GM12872 (cell line): ENCODE measurements at regions not wholly inside any gene's neighbourhood (a gene's known extent, or its start where the extent isn't known, plus 50 kb on each side); places are given as distances from the start of the nearest gene placed in this dataset.

ENCODE experiments used
- TF ChIP-seq, protein P1 (sequence below): IDR thresholded peaks from 3 replicates; pipeline ENCODE4 v1.5.1; 2011; ENCODE audit warnings: low read depth, mild to moderate bottlenecking, low read length, moderate library complexity; ENCODE audit not compliant: insufficient read depth

- TF ChIP-seq, protein P1, sequence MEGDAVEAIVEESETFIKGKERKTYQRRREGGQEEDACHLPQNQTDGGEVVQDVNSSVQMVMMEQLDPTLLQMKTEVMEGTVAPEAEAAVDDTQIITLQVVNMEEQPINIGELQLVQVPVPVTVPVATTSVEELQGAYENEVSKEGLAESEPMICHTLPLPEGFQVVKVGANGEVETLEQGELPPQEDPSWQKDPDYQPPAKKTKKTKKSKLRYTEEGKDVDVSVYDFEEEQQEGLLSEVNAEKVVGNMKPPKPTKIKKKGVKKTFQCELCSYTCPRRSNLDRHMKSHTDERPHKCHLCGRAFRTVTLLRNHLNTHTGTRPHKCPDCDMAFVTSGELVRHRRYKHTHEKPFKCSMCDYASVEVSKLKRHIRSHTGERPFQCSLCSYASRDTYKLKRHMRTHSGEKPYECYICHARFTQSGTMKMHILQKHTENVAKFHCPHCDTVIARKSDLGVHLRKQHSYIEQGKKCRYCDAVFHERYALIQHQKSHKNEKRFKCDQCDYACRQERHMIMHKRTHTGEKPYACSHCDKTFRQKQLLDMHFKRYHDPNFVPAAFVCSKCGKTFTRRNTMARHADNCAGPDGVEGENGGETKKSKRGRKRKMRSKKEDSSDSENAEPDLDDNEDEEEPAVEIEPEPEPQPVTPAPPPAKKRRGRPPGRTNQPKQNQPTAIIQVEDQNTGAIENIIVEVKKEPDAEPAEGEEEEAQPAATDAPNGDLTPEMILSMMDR, result no peak
Measured at GRCh38 chr9:110106661-110107060, 101.3 kb downstream of the C9orf152 start.

DNA sequence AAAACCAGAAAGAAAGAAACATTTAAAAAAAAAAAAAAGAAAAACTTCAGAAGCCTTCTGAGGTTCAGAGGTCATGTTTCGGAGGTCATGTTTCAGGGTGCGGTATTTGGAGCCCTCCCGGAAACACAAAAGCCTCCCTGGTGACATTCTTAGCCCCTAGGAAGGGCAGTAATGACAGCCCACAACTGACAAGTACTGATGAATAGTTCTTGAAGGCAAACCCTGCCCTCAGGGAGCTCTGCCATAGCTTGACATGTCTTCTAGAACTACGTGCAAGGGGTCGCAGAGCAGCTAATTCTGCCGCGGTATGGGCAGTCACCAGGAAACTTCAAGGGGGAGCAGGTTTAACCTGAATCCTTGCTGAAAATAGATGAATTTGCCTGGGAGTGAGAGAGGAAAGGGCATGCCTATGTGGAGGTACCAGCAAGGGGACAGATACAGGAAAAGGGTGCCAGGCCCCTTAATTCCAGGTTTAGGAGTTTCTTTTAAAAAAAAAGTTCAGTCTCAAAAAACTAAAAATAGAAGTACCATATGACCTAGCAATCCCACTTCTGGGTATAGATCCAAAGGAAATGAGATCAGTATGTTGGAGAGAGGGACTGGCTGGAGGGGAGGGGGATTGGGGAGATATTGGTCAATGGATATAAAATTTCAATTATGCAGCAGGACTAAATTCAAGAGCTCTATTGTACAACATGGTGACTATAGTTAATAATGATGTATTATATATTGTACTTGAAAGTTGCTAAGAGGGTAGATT is 98.4 kb downstream of the C9orf152 start:
- TF ChIP-seq, protein P1, result no peak

DNA sequence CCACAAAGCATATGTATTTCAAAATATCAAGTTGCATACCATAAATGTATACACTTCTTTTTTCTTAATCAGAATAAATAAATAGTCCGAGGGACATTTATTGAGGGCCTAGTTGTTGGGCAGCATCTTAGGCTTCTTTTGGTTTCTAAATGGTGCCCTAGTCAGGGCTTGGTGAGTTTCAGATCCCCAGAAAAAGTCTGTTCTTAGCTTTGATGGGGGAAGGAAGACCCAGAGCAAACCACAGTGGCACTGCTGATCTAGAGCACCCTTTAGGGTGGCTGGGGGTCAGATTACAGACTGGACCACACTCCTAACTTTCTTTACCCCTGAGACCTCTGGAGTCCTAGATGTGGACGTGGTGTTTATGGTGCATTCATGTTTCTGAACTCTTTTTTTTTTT is 97.8 kb downstream of the C9orf152 start:
- TF ChIP-seq, protein P1, result no peak

- TF ChIP-seq, protein P1, result no peak
Measured at GRCh38 chr9:110111868-110112267, 96.1 kb downstream of the C9orf152 start.

DNA sequence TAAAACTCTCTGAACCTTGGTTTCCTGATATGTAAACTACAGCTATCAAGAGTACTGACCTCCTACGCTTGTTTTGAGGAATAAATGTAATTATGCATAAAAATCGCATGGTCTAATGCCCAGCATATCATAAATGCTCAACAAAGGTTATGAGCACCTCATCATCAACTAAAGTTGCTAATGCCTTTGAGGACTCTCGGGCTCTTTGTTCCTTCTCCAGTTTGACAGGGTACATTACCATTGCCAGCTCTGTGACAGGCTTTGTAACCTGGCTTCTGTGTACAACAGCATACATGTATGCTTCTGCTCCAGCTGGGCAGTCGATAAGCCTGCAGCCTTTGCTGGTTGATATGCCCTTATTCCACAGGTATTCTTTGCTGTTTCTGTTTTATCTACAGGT is 95.2 kb downstream of the C9orf152 start:
- TF ChIP-seq, protein P1, result no peak

DNA sequence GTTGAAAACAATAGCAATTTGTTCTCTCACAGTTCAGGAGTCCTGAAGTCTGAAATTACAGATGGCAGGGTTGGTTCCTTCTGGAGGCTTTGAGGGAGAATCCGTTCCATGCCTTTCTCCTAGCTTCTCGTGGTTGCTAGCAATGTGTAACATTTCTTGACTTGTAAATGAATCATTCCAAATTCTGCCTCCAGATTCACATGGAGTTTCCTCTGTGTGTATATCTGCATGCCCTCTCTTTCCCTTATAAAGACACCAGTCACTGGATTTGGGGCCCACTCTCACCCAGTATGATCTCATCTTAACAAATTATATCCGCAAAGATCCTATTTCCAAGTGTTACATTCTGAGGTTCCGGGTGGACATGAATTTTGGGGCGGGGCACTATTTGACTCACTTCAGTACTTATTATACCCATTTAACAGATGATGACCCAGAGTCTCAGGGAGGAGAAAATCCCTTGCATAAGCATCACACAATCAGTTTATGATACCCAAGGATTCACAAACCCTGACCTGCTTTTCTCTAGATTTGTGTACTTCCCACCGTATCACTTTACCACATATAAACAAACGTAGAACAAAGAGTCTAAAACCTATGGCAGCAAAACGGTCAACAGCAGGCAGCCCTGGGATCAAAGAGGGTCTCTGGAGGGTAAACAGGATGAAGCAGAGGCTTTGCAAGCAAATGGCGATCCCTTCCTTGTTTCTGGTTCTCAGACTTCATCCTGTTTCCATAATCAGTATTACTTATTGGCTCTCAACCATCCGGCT is 93.7 kb downstream of the C9orf152 start:
- TF ChIP-seq, protein P1, result no peak

DNA sequence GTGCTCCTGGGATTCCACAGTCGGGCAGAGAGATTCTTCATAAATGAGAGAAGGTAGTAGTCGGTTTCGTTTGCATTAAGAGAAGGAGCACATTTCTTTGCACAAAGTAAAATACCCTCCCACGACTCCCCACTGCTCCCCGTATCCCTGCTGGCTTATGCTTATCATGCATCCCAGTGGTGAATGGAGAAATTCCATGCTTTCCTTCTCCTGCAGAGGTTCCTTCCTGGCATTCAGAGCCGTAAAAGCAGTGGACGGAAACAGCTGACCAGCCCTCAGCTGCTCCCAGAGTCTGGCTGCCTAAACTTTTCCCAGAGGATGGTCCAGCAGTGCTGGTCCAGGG is 93.1 kb downstream of the C9orf152 start:
- TF ChIP-seq, protein P1, result no peak
